GM12878 (cell line): ENCODE measurements at regions not wholly inside any gene's neighbourhood (a gene's known extent, or its start where the extent isn't known, plus 50 kb on each side); places are given as distances from the start of the nearest gene placed in this dataset.

Experiments
- BHLHE40 ChIP-seq, 2 experiments: fragments of 450-650 bp in 1 of 2; IDR thresholded peaks; 2 replicates each; pipeline ENCODE4 v1.6.1; 2011 to 2017; ENCODE audit warnings: low read depth in 2 of 2, borderline replicate concordance in 1 of 2, improper control_type of control experiment in 1 of 2, low read length in 1 of 2, mild to moderate bottlenecking in 1 of 2
- CBFB ChIP-seq: IDR thresholded peaks from 2 replicates; pipeline ENCODE4 v1.6.1; 2016; ENCODE audit warnings: antibody characterized with exemption, low read depth
- GABPA ChIP-seq: IDR thresholded peaks from 2 replicates; pipeline ENCODE4 v1.6.1; 2014; ENCODE audit warnings: antibody characterized with exemption, low read depth, mild to moderate bottlenecking, inconsistent platforms
- IRF4 ChIP-seq: IDR thresholded peaks from 2 replicates; pipeline ENCODE4 v1.6.1; 2011; ENCODE audit warnings: low read depth, low read length
- JUNB ChIP-seq: IDR thresholded peaks from 2 replicates; pipeline ENCODE4 v1.6.1; 2016; ENCODE audit warnings: antibody characterized with exemption, mild to moderate bottlenecking
- NR2C2 ChIP-seq: IDR thresholded peaks from 2 replicates; pipeline ENCODE4 v1.6.1; 2011; ENCODE audit warnings: borderline replicate concordance, low read depth; ENCODE audit not compliant: control insufficient read depth, insufficient read length
- POLR2A ChIP-seq: IDR thresholded peaks from 2 replicates; pipeline ENCODE4 v1.6.1; 2011; ENCODE audit warnings: low read depth, mild to moderate bottlenecking, low read length
- SIN3A ChIP-seq: IDR thresholded peaks from 2 replicates; pipeline ENCODE4 v1.6.1; 2012; ENCODE audit warnings: low read depth, low read length, improper control_type of control experiment
- USF1 ChIP-seq: IDR thresholded peaks from 2 replicates; pipeline ENCODE4 v1.6.1; 2011; ENCODE audit warnings: borderline replicate concordance, low read depth, mild to moderate bottlenecking, moderate library complexity, mixed read lengths, low read length; ENCODE audit not compliant: insufficient read depth; ENCODE audit errors: extremely low read length
- TF ChIP-seq, protein P1 (sequence below): fragments of 450-650 bp; IDR thresholded peaks from 2 replicates; pipeline ENCODE4 v1.6.1; 2017; ENCODE audit warnings: mild to moderate bottlenecking
- TF ChIP-seq, protein P2 (sequence below): IDR thresholded peaks from 2 replicates; pipeline ENCODE4 v1.6.1; 2012; ENCODE audit warnings: low read length, inconsistent platforms
- TF ChIP-seq, protein P3 (sequence below), 3 experiments: IDR thresholded peaks in 2 of 3; conservative IDR thresholded peaks in 1 of 3; 2 replicates each; pipeline ENCODE4 v1.5.1; 2011; ENCODE audit warnings: low read depth in 3 of 3, low read length in 3 of 3, mild to moderate bottlenecking in 3 of 3, control low read depth in 2 of 3, moderate library complexity in 2 of 3, inconsistent platforms in 1 of 3, mixed read lengths in 1 of 3; ENCODE audit not compliant: control insufficient read depth in 2 of 3, insufficient read depth in 1 of 3; ENCODE audit errors: extremely low read depth in 1 of 3

- TF ChIP-seq GABPA (no peak), NR2C2 (no peak), POLR2A (no peak), USF1 (no peak), SIN3A (no peak), CBFB (no peak), JUNB (no peak), IRF4 (no peak), BHLHE40 (IDR thresholded peaks at IDR 0.05; ENCODE audit: borderline replicate concordance in 1 of 2, low read depth in 2 of 2, low read length in 1 of 2) (no peak)
- TF ChIP-seq, protein P1, sequence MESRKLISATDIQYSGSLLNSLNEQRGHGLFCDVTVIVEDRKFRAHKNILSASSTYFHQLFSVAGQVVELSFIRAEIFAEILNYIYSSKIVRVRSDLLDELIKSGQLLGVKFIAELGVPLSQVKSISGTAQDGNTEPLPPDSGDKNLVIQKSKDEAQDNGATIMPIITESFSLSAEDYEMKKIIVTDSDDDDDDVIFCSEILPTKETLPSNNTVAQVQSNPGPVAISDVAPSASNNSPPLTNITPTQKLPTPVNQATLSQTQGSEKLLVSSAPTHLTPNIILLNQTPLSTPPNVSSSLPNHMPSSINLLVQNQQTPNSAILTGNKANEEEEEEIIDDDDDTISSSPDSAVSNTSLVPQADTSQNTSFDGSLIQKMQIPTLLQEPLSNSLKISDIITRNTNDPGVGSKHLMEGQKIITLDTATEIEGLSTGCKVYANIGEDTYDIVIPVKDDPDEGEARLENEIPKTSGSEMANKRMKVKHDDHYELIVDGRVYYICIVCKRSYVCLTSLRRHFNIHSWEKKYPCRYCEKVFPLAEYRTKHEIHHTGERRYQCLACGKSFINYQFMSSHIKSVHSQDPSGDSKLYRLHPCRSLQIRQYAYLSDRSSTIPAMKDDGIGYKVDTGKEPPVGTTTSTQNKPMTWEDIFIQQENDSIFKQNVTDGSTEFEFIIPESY, result no peak
- TF ChIP-seq, protein P2, sequence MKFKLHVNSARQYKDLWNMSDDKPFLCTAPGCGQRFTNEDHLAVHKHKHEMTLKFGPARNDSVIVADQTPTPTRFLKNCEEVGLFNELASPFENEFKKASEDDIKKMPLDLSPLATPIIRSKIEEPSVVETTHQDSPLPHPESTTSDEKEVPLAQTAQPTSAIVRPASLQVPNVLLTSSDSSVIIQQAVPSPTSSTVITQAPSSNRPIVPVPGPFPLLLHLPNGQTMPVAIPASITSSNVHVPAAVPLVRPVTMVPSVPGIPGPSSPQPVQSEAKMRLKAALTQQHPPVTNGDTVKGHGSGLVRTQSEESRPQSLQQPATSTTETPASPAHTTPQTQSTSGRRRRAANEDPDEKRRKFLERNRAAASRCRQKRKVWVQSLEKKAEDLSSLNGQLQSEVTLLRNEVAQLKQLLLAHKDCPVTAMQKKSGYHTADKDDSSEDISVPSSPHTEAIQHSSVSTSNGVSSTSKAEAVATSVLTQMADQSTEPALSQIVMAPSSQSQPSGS, result no peak
- TF ChIP-seq, protein P3, sequence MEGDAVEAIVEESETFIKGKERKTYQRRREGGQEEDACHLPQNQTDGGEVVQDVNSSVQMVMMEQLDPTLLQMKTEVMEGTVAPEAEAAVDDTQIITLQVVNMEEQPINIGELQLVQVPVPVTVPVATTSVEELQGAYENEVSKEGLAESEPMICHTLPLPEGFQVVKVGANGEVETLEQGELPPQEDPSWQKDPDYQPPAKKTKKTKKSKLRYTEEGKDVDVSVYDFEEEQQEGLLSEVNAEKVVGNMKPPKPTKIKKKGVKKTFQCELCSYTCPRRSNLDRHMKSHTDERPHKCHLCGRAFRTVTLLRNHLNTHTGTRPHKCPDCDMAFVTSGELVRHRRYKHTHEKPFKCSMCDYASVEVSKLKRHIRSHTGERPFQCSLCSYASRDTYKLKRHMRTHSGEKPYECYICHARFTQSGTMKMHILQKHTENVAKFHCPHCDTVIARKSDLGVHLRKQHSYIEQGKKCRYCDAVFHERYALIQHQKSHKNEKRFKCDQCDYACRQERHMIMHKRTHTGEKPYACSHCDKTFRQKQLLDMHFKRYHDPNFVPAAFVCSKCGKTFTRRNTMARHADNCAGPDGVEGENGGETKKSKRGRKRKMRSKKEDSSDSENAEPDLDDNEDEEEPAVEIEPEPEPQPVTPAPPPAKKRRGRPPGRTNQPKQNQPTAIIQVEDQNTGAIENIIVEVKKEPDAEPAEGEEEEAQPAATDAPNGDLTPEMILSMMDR (IDR thresholded peaks at IDR 0.05 in 2 of 3, conservative IDR thresholded peaks at IDR 0.05 in 1 of 3; ENCODE audit: control insufficient read depth in 2 of 3, extremely low read depth in 1 of 3, insufficient read depth in 1 of 3, low read depth in 3 of 3, low read length in 3 of 3), result no peak
Observed at GRCh38 chr14:23881282-23881681, 72.3 kb upstream of the DHRS4 start.
